CD4-positive, alpha-beta T cell treated with Interferon gamma for 1 hour (primary cell): ENCODE measurements at regions not wholly inside any gene's neighbourhood (a gene's known extent, or its start where the extent isn't known, plus 50 kb on each side); places are given as distances from the start of the nearest gene placed in this dataset.

ENCODE experiments used
- DNase-seq: peaks from one replicate; pipeline ENCODE4 v3.0.0-alpha.2; 2020

GRCh38 chr20:48293671-48294070, 508.4 kb upstream of the SULF2 start:
- no peak for DNase-seq

- no peak for DNase-seq
These were observed 507.5 kb upstream of the SULF2 start for GRCh38 chr20:48292806-48293205.

- no peak for DNase-seq
These were observed 506.6 kb upstream of the SULF2 start for GRCh38 chr20:48291896-48292295.

- no peak for DNase-seq
These were observed 503.7 kb upstream of the SULF2 start for GRCh38 chr20:48288930-48289507.

- no peak for DNase-seq
These were observed 502.4 kb upstream of the SULF2 start for GRCh38 chr20:48287552-48288170.

GRCh38 chr20:48287021-48287494, 501.8 kb upstream of the SULF2 start:
- DNase-seq = no peak

GRCh38 chr20:48286601-48287000, 501.3 kb upstream of the SULF2 start:
- no peak for DNase-seq

- DNase-seq = no peak
These were observed 500.4 kb upstream of the SULF2 start for GRCh38 chr20:48285656-48286055.

GRCh38 chr20:48284837-48285236, 499.6 kb upstream of the SULF2 start:
- DNase-seq = no peak

GRCh38 chr20:48284315-48284714, 499.0 kb upstream of the SULF2 start:
- no peak for DNase-seq

- no peak for DNase-seq
These were observed 498.3 kb upstream of the SULF2 start for GRCh38 chr20:48283470-48284110.

GRCh38 chr20:48282591-48283228, 497.4 kb upstream of the SULF2 start:
- no peak for DNase-seq

- DNase-seq = no peak
These were observed 496.2 kb upstream of the SULF2 start for GRCh38 chr20:48281501-48281900.

- no peak for DNase-seq
These were observed 493.7 kb upstream of the SULF2 start for GRCh38 chr20:48278961-48279481.

- DNase-seq = no peak
These were observed 492.0 kb upstream of the SULF2 start for GRCh38 chr20:48277266-48277665.

GRCh38 chr20:48276021-48276342, 490.7 kb upstream of the SULF2 start:
- no peak for DNase-seq

GRCh38 chr20:48275286-48276020, 490.2 kb upstream of the SULF2 start:
- DNase-seq = no peak

GRCh38 chr20:48273843-48274242, 488.6 kb upstream of the SULF2 start:
- no peak for DNase-seq

- no peak for DNase-seq
These were observed 485.6 kb upstream of the SULF2 start for GRCh38 chr20:48270885-48271284.

GRCh38 chr20:48267860-48268633, 482.8 kb upstream of the SULF2 start:
- DNase-seq = no peak

GRCh38 chr20:48266571-48266970, 481.3 kb upstream of the SULF2 start:
- no peak for DNase-seq

GRCh38 chr20:48265791-48266190, 480.5 kb upstream of the SULF2 start:
- no peak for DNase-seq
